ENCODE measurements at regions not wholly inside any gene's neighbourhood (a gene's known extent, or its start where the extent isn't known, plus 50 kb on each side); places are given as distances from the start of the nearest gene placed in this dataset.

GRCh38 chr4:144449611-144450010 is 196.3 kb upstream of the HHIP start:
- TF ChIP-seq CTCF (IDR thresholded peaks at IDR 0.05) (no peak), EZH2 (IDR thresholded peaks at IDR 0.05) (no peak)
